ENCODE measurements at regions not wholly inside any gene's neighbourhood (a gene's known extent, or its start where the extent isn't known, plus 50 kb on each side); places are given as distances from the start of the nearest gene placed in this dataset.

- no peak for TF ChIP-seq CTCF (IDR thresholded peaks at IDR 0.05)
- TF ChIP-seq ZFX (IDR thresholded peaks at IDR 0.05; ENCODE audit: borderline replicate concordance): no peak
These were observed 767.2 kb downstream of the NXPH1 start for GRCh38 chr7:9200626-9201025.
